NCI-H1417 (cell line): ENCODE measurements at regions not wholly inside any gene's neighbourhood (a gene's known extent, or its start where the extent isn't known, plus 50 kb on each side); places are given as distances from the start of the nearest gene placed in this dataset.

Experiments
- DNase-seq, 3 experiments: peaks; one replicate each; lab custom pipeline; 2025; lab: John Stamatoyannopoulos, UW

DNA sequence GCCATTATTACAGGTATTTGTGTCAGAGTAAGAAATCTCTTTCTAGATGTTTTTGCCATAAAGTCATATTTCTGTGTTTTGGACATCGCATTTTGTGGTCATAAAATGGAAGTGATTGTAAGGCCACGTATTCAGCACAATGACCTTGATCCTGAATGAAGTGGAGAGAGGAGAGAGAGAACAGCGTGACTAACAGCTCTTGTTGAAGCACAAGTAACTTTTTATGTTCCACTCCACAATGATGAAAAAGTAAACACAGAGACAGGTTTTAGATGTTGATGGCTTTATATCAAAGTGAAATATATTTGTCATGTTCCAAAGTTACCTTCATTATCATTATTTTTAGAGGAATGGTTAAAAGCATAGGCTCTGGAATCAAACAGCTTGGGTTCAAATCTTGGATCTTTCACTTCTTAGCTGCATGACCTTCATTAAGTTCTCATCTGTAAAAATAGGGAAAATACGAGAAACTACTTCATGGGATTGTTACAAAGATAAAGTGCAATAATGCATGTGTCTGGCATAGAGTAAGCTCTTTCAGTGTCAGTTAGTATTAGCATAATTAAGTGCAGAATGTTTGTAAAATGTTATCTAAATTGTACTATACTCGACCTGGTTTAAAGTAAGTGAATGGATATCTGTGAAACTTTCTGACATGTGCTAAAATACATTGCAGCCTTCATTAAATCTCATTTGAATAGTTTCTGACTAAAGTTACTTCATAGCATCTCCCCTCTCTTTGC is 341.5 kb upstream of the DNAJC19 start:
- DNase-seq = peak in 2 of 3 experiments; percentile 24 to 77

DNA sequence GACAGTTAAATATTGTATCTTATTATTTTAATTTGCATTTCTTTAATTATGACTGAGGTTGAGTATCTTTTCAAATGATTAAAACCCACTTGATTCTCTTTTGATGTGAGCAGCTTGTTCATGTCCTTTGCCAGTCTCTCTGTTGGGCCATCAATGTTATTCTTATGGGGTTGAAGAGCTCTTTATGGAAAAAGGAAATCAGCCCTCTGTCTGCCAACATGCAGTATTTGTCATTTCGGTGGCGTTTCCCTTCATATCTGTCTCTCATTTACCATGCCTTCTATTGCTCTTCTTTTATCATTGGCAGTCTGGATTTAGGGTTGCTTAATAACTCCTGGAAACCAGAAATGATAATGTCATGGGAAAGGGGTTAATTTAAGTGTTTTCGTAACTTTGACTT is 340.7 kb upstream of the DNAJC19 start:
- peak in 1 of 3 experiments; percentile 14 for DNase-seq

DNA sequence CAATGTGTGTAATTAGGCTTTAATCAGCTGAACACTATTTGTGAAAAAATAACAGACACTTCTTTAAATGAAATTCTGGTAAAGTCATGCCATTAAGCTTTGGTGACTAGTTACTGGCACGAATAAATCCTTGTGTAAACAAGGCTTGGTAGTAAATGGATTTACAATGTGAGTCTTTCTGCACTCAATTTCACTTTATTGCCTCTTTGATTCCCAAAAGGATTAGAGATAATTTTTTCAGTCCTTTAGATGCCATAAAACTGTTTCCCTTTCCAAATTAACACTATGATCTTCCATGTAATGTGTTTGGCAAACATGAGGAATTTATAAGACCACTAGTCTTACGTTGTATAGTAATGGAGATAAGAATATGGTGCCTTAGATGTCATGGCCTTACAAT is 339.5 kb upstream of the DNAJC19 start:
- DNase-seq = peak; percentile 54 to 91 (median 69)

DNA sequence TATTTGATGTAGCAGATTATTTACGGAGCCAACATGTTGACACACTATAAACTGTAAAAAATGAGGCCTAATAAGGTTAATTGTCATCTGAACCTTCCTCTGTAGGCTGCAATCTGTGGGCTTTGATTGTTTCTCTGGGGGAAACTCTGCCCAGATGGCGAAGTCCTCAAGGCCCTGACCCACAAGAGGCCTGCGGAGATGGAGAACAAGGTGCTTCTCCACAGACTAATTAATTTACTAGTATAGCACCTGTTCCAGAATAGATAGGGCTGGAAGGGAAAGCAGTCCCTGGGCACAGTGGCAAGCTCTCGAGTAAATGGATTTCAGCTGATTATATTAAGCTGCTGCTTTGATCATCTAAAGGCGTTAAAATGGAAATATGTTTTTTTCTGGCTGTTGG is 338.8 kb upstream of the DNAJC19 start:
- DNase-seq = peak; percentile 35 to 93 (median 59)

DNA sequence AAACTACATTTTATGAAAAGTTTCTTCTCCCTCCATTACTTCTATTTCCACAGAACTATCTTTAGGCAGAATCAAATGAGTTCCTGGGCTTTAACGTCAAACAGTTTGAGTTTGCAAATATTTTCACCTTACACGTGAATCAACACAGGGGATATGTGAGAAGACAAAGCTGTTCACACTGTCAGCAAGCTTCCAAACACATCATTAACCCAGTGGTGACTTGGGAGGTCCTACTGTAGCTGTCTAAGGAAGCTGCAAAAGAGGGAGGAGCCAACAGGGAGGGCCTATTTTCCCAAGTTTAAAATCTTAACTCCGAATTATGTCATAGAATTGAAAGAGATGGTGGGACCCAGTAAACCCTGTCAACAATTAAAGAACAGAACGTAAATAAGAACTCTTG is 337.8 kb upstream of the DNAJC19 start:
- DNase-seq = peak in 1 of 3 experiments; percentile 58

DNA sequence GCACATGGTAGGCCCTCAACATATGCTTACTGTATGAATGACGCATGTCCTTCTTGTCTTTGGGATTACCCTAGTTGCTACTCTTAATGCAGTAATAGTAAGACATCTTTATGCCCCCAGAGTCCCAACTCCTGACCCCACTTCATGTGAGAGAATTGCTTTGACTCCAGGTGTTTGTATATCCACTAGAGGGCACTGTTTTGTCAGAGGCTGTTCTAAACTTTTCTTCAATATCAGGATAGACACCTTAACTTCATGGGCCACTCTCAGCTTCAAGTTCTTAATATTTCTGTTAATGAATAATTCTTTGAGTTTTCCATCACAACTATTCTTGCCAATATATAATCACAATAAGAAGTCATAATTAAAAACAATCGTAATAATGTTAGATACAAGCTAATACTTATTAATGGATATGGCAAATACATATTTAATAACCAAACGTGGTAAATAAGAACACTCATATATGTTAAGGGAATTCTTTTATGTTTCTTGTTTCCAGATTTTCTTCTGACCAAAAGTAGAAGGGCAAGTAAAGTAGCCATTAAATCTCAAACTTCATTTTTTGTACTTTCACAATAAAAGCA is 337.2 kb upstream of the DNAJC19 start:
- DNase-seq = peak; percentile 41 to 83 (median 52)

DNA sequence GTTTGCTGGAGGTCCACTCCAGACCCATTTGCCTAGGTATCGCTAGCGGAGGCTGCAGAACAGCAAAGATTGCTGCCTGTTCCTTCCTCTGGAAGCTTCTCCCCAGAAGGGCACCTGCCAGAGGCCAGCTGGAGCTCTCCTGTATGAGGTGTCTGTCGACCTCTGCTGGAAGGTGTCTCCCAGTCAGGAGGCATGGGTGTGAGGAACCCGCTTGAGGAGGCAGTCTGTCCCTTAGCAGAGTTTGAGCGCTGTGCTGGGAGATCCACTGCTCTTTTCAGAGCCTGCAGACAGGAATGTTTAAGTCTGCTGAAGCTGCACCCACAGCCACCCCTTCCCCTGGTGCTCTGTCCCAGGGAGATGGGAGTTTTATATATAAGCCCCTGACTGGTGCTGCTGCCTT is 335.0 kb upstream of the DNAJC19 start:
- DNase-seq = peak in 1 of 3 experiments; percentile 27

DNA sequence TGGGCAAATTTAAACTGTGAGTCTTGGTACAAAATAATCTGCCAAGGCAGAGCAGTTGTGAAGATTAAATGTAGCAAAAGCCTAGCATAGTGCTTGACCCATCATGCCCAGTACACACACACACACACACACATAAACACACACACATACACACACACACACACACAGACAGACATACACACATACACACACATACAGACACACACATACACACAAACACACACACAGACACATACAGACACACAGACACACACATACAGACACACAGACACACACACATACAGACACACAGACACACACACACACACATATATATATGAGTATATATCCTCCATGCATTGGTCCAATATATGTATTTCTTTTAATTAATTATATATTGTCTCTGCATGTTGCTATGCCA is 328.8 kb upstream of the DNAJC19 start:
- DNase-seq = peak in 1 of 3 experiments; percentile 29

DNA sequence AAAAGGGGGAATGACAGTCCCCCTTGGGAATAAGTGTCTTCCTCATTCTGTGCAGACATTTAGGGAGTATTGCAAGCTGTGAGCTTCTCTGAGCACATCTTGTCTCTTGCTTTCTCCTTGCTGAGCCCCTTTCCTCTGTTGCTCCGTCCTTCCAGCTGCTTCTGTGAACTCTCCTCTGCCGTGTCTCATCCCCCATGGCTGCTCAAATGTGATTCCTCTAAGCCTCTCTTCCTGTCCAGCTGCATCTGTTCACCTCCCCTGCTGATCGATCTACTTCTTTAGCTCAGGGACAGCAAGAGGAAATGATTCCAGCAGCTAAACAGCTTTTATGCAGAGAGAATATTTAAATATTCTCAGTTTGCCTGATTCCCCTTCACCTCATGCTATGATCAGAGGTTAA is 328.0 kb upstream of the DNAJC19 start:
- peak in 2 of 3 experiments; percentile 68 to 86 for DNase-seq

DNA sequence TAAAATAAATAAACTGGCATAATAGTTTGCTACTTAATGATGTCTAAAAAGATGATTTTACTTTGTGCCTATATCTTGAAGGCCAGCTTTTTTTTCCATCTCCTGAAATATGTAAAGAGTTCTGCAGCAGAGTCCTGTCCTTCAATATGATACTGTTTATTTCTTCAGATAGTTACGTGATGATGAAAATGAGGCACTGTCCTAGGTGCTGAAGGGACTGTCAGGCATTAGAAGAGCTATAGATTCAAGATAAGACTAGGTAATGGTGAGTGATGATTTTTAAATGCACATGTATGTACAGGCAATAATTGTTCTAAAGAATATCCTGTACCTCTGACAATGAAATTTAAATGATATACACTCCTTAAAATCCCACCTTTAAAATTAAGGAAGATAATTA is 326.9 kb upstream of the DNAJC19 start:
- DNase-seq = peak in 1 of 3 experiments; percentile 56

DNA sequence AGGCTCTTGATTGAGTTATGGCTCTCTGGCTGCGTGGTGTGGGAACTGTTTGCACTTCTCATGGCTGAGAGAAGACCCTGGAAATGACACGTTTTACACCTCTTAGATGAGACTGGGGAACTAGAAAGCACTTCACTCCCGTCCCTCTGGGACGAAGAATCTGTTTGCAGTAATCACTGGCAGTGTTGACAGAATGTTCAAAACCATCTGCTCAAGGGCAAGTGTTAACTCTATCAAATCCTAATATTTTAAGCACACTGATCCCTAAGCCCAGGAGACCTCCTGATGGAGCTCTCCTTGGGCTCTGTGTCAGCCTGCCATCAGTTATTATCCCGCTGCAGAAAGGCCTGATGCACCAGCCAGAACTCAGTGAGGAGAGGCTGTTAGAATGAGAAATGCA is 323.8 kb upstream of the DNAJC19 start:
- DNase-seq = peak; percentile 77 to 98 (median 79)

DNA sequence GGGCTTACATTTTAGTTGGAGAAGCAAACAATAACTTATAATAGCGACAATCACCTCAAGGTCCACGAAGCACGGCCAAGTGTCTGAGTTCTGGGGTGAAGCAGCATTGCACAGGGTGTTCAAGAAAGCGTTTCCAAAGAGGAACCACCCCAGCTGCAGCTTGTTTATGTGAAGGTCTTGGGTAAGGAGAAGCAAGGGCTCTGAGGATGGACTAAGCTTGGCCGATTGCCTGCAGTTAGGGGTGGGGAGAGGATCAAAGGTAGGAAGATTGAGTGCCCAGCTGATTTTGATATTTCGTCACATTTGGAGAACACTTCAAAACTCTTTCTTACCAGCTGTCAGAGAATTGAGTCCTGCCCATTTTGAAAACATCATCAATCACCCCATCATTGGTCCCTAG is 321.6 kb upstream of the DNAJC19 start:
- peak; percentile 40 to 98 (median 77) for DNase-seq

DNA sequence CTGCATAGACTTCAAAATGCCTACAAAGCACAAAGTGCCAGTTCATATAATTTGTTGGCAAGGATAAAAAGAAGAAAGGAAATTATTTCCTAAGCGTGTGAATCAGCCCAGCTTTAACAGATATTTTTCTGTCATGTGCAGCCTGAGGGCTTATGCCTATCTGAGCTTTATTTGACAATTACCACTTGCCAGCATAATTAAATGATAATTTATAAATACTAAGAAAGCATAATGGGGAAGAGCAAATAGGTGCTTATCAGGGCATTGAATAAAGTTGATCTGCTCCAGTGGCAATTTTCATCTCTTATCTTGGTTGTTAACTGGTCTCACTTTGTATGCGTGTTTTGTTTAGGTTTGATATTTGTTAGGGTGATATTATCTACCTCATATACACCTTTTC is 313.4 kb upstream of the DNAJC19 start:
- peak in 2 of 3 experiments; percentile 56 to 91 for DNase-seq

DNA sequence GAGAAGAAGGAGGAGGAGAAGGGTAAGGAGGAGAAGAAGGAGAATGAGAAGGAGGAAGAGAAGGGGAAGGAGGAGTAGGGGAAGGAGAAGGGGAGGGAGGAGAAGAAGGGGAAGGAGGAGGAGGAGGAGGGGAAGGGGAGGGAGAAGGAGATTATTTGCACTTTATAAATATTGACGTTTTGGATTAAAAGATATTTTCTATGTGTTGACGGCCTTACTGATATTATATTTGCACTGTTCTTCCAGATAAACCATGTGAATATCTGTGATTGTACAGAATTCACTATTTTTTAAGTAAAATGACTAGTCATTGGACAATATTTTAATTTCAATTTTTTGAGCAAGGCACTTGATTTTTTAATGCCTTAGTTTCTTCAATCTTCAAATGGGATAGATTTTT is 310.5 kb upstream of the DNAJC19 start:
- no peak for DNase-seq

DNA sequence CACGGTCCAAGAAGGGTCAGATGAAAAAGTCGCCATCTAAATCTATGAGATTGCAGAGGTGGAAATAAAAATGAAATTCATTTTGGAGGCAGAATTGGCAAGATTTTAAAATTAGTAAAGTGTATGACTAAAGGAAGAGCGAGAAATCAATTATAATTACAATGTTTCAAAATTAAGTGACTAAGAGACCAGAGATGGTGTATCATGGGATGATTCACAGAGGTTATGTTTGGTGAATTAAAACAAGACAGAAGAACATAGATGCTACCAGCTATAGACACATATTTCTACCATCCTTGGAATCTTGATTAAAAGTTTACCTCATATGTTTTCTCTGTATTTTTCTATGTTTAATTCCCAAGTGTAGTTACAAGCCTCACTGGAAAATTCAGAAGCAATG is 308.9 kb upstream of the DNAJC19 start:
- no peak for DNase-seq

DNA sequence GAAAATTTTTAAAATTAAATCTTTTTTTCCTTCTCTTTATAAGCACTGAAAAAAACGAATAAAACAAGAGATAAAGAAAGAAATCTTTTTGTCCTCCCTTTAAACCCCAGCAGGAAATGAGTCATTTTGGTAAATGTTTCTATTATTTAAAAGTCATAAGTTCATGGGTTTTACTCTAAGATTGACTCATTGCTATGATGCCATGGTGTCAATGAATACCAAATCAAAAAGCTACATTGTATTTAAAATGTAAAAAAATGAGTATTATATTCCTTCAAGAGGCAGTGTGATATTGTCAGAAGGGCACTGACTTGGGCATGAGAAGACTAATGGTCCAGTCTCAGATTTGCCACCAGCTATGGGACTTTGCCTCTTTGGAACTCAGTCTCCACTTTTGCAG is 303.4 kb upstream of the DNAJC19 start:
- no peak for DNase-seq

DNA sequence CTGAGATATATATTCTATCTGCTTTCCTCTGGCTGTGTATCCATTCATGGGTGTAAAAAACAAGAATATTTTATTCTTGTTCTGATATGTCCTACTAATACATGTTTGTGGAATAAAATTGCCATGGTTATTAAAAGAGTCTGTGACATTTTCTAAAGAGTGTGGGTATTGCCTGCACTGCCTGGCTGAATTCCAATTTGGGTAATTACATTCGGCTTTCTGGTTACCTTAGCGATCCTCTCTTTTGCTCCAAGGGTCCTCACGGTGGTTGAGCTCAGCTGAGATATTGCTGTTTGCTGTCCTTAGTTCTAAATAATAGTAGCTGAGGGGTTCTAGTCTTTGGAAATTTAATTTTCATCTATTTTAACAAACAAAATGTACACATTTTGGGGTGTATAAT is 301.4 kb upstream of the DNAJC19 start:
- peak in 1 of 3 experiments; percentile 81 for DNase-seq

DNA sequence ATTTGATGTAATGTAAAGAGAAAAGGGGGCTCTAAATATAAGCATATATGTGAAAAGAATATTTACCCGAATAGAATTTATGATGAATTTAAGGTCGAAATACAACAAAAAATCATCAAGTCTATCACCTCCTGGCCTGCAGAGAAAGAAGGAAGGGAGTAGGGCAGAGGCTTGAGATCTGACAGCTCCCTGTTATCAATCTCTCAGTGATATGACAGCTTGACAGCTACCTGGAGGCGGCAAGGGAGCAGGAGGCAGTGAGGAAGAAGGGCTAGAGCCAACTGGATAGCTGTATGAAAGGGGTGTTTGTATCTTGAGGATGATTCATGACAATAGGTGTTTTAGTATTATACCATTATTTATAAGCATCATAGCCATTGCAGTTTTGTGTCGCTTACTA is 299.8 kb upstream of the DNAJC19 start:
- no peak for DNase-seq

DNA sequence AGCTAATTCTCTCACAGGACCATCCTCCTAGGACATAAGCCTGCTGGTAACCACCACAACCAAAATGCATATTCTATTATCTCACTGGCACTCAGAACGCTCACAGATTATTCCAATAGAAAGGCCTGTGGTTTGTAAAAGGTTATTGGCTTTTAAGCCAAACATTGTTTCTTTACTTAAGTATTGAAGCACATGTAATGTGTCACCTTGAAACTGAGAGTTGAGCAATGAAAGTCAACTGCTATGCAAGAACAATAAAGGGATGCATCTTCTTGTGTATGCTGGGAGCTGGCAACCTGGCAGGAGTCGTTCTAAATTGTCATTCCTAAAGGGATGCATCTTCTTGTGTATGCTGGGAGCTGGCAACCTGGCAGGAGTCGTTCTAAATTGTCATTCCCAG is 298.6 kb upstream of the DNAJC19 start:
- no peak for DNase-seq

DNA sequence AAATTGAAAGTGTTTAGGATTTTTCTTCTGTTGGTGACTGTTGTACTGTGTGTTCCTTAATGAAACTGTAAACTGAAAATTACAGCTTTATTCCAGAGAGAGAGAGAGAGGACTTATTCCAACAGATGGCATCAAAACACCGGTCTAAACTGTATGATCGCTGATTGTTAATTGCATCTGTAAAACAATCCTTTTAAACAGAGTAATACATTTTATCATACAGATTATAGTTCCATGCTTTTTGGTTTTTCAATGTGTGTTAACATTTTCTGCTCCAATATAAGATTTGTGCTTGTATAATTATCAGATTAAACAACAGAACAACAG is 289.7 kb upstream of the DNAJC19 start:
- DNase-seq = peak in 2 of 3 experiments; percentile 63 to 93

DNA sequence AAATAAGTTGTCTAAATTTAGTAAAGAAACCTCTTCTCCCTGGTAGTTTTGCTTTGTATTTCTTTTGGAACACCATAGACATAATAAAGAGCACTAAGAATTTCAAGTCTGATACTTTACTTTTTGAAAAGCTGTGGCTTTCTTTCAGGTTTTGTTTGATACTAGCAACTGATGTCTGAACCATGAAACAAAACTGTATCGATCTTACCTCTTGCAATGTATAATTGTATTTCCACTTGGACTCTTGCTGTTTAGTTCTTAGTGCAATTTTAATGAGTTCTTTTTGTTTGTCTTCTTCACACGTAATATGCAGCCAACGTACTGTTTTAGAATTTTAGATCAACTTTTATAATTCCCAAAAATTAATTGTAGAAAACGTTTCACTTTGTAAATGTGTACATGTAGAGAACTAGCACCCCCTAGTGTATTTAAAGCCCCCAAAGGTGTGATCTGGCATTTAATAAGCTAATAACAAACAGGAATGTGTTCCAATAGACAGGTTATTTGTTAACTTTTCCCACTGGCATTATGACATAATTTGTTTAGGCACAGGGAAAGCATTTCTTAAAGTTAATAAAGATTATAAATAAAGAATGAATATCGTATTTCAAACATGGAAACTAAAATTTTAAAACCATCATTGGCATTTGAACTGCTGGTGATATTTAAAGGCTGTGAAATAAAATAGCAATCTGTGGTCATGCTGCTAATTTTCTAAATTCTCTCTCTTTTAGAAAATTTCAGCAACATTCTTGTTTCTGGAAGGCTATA is 289.1 kb upstream of the DNAJC19 start:
- DNase-seq = peak; percentile 6 to 92 (median 61)

DNA sequence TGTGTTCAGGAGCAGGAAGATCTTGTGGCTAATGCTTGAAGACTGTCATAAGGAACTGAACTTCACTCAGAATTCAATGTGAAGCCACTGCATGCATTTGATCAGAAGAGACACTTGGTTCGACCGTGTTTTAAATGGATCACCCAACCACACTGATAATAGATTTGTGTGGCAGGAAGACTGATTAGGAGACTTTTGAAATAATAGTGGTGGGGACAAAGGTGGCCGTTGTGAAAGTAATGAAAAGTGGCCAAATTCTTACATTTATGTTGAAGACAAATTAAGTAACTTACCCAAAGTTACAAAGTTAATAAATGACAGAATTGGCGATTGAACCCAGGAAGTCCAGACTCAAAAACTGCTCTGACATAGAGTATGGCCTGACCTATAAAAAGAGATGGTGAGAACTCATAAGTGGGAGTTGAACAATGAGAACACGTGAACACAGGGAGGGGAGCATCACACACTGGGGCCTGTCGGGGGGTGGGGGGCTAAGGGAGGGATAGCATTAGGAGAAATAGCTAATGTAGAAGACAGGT is 286.9 kb upstream of the DNAJC19 start:
- no peak for DNase-seq

DNA sequence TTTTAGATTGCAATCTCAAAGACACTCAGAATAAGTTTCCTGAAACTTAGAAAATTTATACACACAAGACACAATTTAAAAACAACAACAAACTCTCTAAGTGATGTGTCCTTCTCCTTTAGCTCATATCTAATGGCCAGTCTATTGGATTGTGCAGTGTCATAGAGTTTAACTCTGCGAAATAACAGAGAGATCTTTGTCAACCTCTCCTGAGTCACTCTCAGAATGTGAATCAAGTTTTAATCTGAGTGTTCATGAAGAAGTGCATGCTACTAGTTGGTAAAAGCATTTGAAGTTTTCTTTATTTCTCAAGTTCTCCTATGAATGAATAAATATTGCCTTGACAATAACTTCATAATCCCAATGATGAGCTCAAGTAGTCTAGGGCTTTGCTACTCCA is 284.5 kb upstream of the DNAJC19 start:
- DNase-seq = no peak
